Ecto neural progenitor cell (in vitro differentiated cells): ENCODE measurements at regions not wholly inside any gene's neighbourhood (a gene's known extent, or its start where the extent isn't known, plus 50 kb on each side); places are given as distances from the start of the nearest gene placed in this dataset.
A peak's percentile ranks its signal among the peaks of the same experiment; 100 is the strongest.
"Not testable (repeated sequence)": the region's sequence is repeated elsewhere in the genome, so short reads cannot be mapped to it uniquely, and the experiment has no call there.

Source experiments
- DNase-seq: peaks from one replicate; pipeline ENCODE4 v3.0.0-alpha.2; 2018; ENCODE audit warnings: low spot score

- DNase-seq = peak; percentile 61
Measured at GRCh38 chr14:87049950-87050349, 943.0 kb downstream of the GALC start.

GRCh38 chr14:87046960-87047359 lies 946.0 kb downstream of the GALC start:
- no peak for DNase-seq

DNA sequence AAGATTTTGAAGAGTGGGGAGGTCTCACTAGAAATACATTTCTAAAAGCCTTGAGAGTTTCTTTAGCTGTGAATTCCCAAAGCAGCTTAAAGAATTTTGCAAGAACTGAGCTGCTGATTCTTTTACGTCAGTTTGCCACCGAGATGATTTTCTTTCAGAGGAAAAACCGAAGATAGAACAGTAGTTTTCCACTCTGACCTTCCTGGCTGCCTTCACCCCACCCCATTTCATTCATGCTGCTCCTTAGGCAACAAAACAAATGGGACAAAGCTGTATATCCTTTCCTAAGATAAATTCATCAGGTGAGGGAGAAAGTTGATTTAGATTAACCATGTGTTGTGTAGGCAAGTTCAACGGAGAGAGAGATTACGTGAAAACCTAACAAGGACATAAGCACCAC lies 947.0 kb downstream of the GALC start:
- no peak for DNase-seq

DNA sequence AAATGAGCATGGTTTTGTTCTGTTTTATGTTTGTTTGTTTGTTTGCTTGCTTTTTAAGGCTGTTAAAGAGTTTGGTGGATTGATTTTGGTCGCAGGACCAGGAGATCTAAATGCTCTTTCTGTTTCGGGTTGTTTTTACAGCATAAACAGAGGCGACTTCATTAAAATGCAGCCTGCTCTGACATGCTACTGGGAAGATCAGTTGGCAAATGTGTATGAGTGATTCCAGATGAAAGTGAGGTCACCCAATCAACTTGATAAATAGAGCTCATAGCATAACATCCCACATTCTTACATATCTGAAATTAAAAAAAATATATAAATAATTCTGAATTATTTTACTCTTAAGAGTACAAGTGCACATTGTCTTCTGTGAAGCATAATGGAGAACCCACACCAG lies 947.7 kb downstream of the GALC start:
- DNase-seq = no peak

- DNase-seq = no peak
Measured at GRCh38 chr14:87044807-87045206, 948.2 kb downstream of the GALC start.

DNA sequence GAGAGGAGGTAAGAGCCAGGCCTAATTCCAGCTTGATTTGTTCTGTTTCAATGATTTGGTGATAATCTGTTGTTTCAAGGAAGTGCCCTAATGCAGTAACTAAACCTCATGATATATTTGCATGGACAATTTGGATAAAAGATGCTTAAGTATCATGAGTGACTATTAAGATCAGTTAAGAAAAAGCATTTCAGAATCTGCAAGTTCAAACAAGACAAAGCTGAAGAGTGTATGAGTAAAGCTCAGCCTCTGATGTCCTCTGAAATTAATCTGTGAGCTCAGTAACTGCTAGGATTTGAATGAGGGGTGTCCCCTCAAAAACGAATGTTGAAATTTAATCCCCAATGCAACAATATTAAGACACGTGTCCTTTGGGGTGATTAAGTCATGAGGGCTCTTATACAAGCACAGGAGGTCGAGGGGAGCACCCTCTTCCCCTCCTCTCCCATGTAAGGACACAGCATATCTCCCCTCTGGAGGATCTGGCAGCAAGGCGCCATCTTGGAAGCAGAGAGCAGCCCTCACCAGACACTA lies 949.2 kb downstream of the GALC start:
- no peak for DNase-seq

GRCh38 chr14:87042354-87042753 lies 950.6 kb downstream of the GALC start:
- no peak for DNase-seq

GRCh38 chr14:87041290-87042020 lies 951.5 kb downstream of the GALC start:
- DNase-seq = no peak

GRCh38 chr14:87034680-87035079 lies 958.3 kb downstream of the GALC start:
- no peak for DNase-seq

- no peak for DNase-seq
Measured at GRCh38 chr14:87030197-87030596, 962.8 kb downstream of the GALC start.

GRCh38 chr14:87020106-87020505 lies 972.9 kb downstream of the GALC start:
- DNase-seq = not testable (repeated sequence)

- DNase-seq = no peak
Measured at GRCh38 chr14:87018294-87018693, 974.7 kb downstream of the GALC start.

GRCh38 chr14:87017335-87017734 lies 975.6 kb downstream of the GALC start:
- no peak for DNase-seq

DNA sequence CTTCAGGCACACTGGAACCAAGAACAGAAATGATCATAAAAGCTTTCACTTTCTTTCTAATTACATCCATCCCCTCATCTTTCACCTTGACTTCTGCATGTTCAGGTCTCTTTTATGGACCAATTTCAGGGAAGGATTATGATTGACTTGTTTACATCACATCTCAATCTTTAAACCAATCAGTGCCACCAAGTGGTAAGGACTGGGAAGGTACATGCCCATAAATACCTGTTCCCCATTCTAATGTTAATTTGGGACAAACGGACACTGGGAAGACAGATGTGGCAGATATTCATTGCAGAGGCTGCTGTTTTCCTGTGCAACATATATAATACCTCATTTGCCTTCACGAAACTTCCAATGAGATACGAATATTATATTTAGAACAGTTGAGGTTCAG lies 978.1 kb downstream of the GALC start:
- no peak for DNase-seq

DNA sequence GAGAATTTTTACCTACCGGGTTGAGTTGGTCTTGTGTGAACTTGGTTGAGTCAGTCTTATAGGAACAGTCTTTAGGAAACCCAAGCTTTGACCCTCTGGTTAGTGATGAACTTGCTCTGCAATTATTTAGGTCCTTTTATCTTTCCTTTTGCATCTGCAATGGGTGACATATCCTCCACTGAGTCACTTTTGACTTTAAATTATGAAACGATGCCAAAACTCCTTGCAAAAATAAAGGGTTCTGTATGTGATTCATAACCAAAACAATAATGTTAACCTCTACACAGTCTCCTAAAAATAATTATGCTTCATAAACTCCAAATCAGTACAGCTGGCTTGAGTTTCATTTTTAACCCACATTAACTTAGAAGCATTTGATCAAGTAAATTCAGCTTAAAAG lies 979.4 kb downstream of the GALC start:
- no peak for DNase-seq

DNA sequence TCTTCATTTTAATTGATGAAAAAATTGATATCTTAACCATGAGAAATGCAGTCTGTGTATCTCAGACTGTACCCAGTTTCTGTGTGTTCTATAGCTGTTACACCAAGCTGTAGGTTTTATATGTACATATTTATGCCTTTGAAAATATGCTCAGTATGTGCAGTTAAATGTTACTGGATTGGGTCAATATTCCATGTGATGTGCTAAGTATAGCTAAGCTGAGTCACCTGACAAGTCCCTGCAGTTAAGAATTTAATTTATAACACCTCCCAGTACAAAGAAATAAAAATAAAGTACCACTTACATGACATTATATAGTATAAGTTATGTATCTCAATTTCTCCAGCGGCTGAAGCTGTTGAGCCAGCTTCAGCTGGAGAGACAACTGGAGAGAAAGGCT lies 984.0 kb downstream of the GALC start:
- no peak for DNase-seq

DNA sequence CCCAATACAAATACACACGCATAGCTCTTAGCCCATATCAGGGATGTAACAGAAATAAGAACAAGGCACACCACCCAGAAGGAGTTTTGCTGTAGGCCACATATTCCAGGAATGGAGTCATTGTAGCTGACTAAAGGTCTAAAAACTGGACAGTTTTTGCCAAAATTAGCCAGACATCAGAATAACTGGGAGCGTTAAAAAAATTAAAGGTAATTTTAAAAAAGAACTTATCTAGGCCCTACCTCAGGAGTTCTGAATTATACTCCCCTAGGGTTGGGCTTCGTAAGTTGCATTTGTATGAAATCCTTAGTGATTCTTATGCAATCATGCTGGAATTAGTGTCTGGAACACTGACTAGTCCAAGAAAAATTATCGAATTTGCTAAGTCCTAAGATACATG lies 987.7 kb downstream of the GALC start:
- no peak for DNase-seq

- no peak for DNase-seq
Measured at GRCh38 chr14:87002776-87003175, 990.2 kb downstream of the GALC start.

DNA sequence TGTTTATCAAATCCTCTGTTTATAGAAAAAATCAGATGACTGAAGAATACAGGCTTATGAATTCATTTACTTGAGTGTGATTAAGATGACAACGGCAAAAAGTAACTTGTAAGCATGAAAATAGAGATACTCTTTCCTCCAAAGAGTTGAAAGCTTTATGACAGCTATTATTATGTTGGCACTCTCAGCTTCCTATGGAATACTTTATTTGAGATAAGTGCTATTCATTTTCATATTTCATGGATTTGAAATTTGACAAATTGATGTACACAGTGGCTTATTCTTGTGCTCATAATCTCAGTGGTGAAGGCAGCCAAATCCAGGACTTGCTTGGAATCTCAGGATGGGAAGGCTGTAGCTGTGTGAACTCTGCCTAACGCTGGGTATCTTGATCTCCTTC lies 991.6 kb downstream of the GALC start:
- DNase-seq = no peak

- no peak for DNase-seq
Measured at GRCh38 chr14:87000081-87000480, 992.9 kb downstream of the GALC start.

DNA sequence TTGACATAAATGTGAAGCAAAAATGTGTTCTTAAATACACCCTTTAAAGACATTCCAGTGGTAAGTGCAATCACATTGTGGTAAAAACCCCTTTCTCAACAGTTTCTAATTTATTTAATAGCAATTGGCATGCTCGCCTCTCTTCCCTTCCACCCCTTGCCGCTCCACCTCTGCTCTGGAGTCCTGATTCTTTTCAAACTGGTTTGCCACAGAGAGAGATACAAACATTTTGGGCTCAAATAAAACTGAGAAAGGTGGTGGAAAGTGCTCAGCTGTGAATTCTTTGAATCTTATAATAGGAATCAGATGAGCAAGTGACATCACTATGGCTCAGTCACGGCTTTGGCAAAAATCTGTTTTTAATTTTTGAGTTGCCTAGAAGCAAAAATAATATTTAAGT lies 993.9 kb downstream of the GALC start:
- no peak for DNase-seq

DNA sequence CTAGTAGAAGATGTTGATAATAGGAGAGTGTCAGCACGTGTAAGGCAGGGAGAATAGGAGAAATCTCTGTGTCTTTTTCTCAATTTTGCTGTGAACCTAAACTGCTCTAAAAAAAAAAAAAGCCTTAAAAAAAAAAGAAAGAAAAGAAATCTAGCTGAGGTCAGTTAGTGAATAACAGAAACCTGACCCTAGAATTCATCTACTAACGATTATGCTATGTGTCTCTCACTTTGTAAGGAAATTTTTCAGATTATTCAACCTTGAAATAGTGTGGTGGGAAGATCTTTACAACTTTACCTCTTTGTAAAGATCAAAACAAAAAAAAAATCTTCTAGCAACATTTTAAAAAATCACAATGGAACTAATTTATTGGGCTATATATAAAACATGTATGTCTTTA lies 995.7 kb downstream of the GALC start:
- no peak for DNase-seq

DNA sequence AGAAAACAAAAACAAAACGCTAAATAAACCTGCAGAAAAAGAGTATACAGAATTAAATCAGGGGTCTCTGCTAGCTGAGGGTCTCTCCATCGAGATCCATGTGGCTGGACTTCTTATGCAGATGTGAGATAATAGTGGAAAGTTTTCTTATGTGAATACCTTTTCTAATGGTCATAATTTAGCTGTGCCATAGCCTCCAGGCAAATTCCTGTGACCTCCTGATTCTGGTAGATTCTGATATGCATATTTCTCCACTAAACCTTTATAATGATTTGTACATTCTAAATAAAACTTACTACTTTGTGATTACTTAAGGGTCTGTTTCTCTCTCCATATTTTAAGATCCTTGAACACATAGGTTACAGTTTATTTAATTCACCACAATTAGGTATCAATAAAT lies 1002.6 kb downstream of the GALC start:
- no peak for DNase-seq

- no peak for DNase-seq
Measured at GRCh38 chr14:86989285-86989684, 1003.7 kb downstream of the GALC start.
